Smooth muscle cell (in vitro differentiated cells): ENCODE measurements at regions not wholly inside any gene's neighbourhood (a gene's known extent, or its start where the extent isn't known, plus 50 kb on each side); places are given as distances from the start of the nearest gene placed in this dataset.
"Not testable (repeated sequence)": the region's sequence is repeated elsewhere in the genome, so short reads cannot be mapped to it uniquely, and the experiment has no call there.

Source experiments
- DNase-seq: peaks from one replicate; lab custom pipeline; 2025; ENCODE audit not compliant: unreplicated experiment; lab: John Stamatoyannopoulos, UW
- H2AFZ ChIP-seq: fragments of 200-600 bp; sonication (generic); 2 replicates; pipeline ENCODE4 v1.6.0; 2016; ENCODE audit warnings: antibody characterized with exemption, low read depth, mild to moderate bottlenecking
- H3F3A ChIP-seq: fragments of 200-600 bp; sonication (generic); 2 replicates; pipeline ENCODE4 v1.6.0; 2017; ENCODE audit warnings: antibody characterized with exemption, low read depth
- H3K27ac ChIP-seq: fragments of 200-600 bp; sonication (generic); 2 replicates; pipeline ENCODE4 v1.5.1; 2016; ENCODE audit warnings: low read depth, mild to moderate bottlenecking
- H3K27me3 ChIP-seq: fragments of 200-600 bp; sonication (generic); 2 replicates; pipeline ENCODE4 v1.6.1; 2016; ENCODE audit warnings: low read depth, mild to moderate bottlenecking
- H3K36me3 ChIP-seq: fragments of 200-600 bp; sonication (generic); 2 replicates; pipeline ENCODE4 v1.5.1; 2016; ENCODE audit warnings: low read depth
- H3K4me1 ChIP-seq: fragments of 200-600 bp; sonication (generic); 2 replicates; pipeline ENCODE4 v1.5.1; 2016; ENCODE audit warnings: low read depth
- H3K4me2 ChIP-seq: fragments of 200-600 bp; sonication (generic); 2 replicates; pipeline ENCODE4 v1.6.0; 2016; ENCODE audit warnings: mild to moderate bottlenecking
- H3K4me3 ChIP-seq: fragments of 200-600 bp; sonication (generic); 2 replicates; pipeline ENCODE4 v1.5.1; 2016; ENCODE audit warnings: mild to moderate bottlenecking
- H3K79me2 ChIP-seq: fragments of 200-600 bp; sonication (generic); 2 replicates; pipeline ENCODE4 v1.6.0; 2016; ENCODE audit warnings: low read depth, mild to moderate bottlenecking
- H3K9ac ChIP-seq: fragments of 200-600 bp; sonication (generic); 2 replicates; pipeline ENCODE4 v1.6.0; 2016; ENCODE audit warnings: low read depth
- H3K9me3 ChIP-seq: fragments of 200-600 bp; sonication (generic); replicated peaks from 2 replicates; pipeline ENCODE4 v1.5.1; 2016; ENCODE audit warnings: low read depth
- H4K20me1 ChIP-seq: fragments of 200-600 bp; sonication (generic); 2 replicates; pipeline ENCODE4 v1.6.0; 2016; ENCODE audit warnings: low read depth
- WGBS: methylation state at CpG from one replicate; pipeline ENCODE4 v1.1.7; 2016; ENCODE audit warnings: low lambda C conversion rate; 5-methylcytosine and 5-hydroxymethylcytosine counted together
- TF ChIP-seq, protein P1 (sequence below): fragments of 200-600 bp; sonication (generic); IDR thresholded peaks from 2 replicates; pipeline ENCODE4 v1.5.1; 2017; ENCODE audit warnings: borderline replicate concordance, mild to moderate bottlenecking, antibody characterized with exemption; ENCODE audit not compliant: insufficient read depth, poor library complexity, severe bottlenecking

DNA sequence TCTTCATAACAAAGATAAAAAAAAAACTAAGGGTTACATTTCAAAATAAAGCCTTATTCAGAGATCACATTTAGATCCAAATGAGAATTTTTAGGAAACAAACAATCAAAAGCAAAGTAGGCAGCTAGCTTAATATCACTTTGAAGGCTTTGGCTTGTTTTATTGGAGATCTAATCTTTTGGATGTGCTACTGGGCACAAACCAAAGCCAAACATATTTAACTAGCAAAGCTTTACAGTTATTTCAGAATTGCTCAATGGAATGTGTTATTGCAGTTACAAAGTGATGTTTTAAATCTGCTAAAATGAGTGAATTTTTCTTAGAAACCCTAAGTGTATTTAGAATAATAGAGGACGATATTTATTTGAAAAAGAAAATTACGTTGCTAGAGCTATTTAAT lies 114.7 kb upstream of the KLHL1 start:
- Histone ChIP-seq H3K27ac (no peak overlapping the region), H3K27me3 (no peaks in the 10 kb centered on the region), H3K4me3 (no peak overlapping the region), H3K36me3 (no peaks in the 10 kb centered on the region), H3K4me1 (no peaks in the 10 kb centered on the region), H3K79me2 (no peaks in the 10 kb centered on the region), H3K4me2 (no peak overlapping the region), H2AFZ (no peak overlapping the region), H3K9me3 (no peaks in the 10 kb centered on the region), H4K20me1 (no peaks in the 10 kb centered on the region), H3F3A (no peaks in the 10 kb centered on the region), H3K9ac (no peak overlapping the region)
- 95% methylated on average over 2 of the region's 2 CpGs for WGBS
- TF ChIP-seq, protein P1, sequence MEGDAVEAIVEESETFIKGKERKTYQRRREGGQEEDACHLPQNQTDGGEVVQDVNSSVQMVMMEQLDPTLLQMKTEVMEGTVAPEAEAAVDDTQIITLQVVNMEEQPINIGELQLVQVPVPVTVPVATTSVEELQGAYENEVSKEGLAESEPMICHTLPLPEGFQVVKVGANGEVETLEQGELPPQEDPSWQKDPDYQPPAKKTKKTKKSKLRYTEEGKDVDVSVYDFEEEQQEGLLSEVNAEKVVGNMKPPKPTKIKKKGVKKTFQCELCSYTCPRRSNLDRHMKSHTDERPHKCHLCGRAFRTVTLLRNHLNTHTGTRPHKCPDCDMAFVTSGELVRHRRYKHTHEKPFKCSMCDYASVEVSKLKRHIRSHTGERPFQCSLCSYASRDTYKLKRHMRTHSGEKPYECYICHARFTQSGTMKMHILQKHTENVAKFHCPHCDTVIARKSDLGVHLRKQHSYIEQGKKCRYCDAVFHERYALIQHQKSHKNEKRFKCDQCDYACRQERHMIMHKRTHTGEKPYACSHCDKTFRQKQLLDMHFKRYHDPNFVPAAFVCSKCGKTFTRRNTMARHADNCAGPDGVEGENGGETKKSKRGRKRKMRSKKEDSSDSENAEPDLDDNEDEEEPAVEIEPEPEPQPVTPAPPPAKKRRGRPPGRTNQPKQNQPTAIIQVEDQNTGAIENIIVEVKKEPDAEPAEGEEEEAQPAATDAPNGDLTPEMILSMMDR = no peak
- no peak for DNase-seq

DNA sequence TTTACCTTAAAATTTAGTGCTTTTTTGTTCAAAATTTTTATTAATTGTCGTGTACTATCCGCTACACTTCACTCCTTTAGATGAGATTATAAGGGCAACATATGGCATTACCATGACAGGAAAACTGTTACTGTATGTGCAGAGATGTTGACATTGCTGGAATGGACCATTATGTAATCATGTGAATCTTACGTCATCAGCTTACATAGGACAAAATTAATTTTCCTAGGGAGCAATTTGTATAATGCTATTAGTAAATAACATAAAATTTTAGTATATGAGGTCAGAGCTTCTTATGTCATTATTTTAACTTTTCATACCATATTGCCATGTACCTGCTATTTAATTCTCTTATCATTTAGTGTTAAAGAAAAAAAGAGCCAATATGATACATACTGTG lies 110.4 kb upstream of the KLHL1 start:
- Histone ChIP-seq H3K36me3 (no peaks in the 10 kb centered on the region), H4K20me1 (no peaks in the 10 kb centered on the region), H3K27ac (no peak overlapping the region), H2AFZ (no peak overlapping the region), H3K4me2 (no peak overlapping the region), H3K79me2 (no peaks in the 10 kb centered on the region), H3K4me1 (no peaks in the 10 kb centered on the region), H3F3A (no peaks in the 10 kb centered on the region), H3K9ac (no peak overlapping the region), H3K4me3 (no peak overlapping the region), H3K9me3 (no peaks in the 10 kb centered on the region), H3K27me3 (no peaks in the 10 kb centered on the region)
- TF ChIP-seq, protein P1 = no peak
- DNase-seq = no peak
- 94% methylated on average over 3 of the region's 3 CpGs for WGBS

DNA sequence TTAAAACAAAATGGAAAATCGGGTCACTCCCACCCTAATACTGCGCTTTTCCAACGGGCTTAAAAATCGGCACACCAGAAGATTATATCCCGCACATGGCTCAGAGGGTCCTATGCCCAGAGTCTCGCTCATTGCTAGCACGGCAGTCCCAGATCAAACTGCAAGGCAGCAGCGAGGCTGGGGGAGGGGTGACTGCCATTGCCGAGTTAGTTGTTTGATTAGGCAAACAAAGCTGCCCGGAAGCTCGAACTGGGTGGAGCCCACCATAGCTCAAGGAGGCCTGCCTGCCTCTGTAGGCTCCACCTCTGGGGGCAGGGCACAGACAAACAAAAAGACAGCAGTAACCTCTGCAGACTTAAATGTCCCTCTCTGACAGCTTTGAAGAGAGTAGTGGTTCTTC lies 100.7 kb upstream of the KLHL1 start:
- 88% methylated on average over 11 of the region's 11 CpGs for WGBS

DNA sequence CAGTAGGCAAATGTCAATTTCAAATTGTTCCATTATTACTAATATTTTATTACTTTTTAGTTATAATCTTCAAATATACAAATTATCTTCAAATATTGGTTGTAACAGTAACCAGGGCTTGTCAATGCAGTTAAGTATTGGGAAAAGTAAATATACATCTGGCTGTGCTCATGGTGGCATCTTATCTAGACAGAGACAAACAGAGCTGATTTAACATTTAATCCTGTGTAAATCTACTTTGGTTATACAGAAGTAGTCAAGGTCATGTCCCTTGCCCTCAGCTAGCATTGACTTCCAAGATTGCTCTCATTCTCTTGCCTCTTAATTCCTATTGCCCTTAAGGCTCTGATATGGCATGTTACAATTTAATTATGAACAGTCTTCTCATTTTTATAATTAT lies 98.4 kb upstream of the KLHL1 start:
- H3K4me2 ChIP-seq = no peak overlapping the region
- no peaks in the 10 kb centered on the region for H3K27me3 ChIP-seq
- H3K4me3 ChIP-seq = no peak overlapping the region
- no peaks in the 10 kb centered on the region for H3F3A ChIP-seq
- H3K4me1 ChIP-seq = no peaks in the 10 kb centered on the region
- no peaks in the 10 kb centered on the region for H3K9me3 ChIP-seq
- H4K20me1 ChIP-seq = no peaks in the 10 kb centered on the region
- DNase-seq = no peak
- no peaks in the 10 kb centered on the region for H3K36me3 ChIP-seq
- TF ChIP-seq, protein P1 = no peak
- H3K27ac ChIP-seq = no peak overlapping the region
- H3K9ac ChIP-seq = no peak overlapping the region
- H2AFZ ChIP-seq = no peak overlapping the region
- no peaks in the 10 kb centered on the region for H3K79me2 ChIP-seq

More for the DNA sequence above, 100.7 kb upstream of the KLHL1 start:
- H3K27me3 ChIP-seq, H3K36me3 ChIP-seq, H3K9me3 ChIP-seq, H3K4me1 ChIP-seq, H2AFZ ChIP-seq, H3K79me2 ChIP-seq, H3K4me3 ChIP-seq, H4K20me1 ChIP-seq, DNase-seq, H3K4me2 ChIP-seq, H3F3A ChIP-seq, H3K9ac ChIP-seq, H3K27ac ChIP-seq: not testable (repeated sequence)
